GM12878 (cell line): ENCODE measurements at regions not wholly inside any gene's neighbourhood (a gene's known extent, or its start where the extent isn't known, plus 50 kb on each side); places are given as distances from the start of the nearest gene placed in this dataset.

Experiments
- ATAC-seq: fragments of 200-7000 bp; cut with Tn5 transposase; 3 replicates; pipeline ENCODE4 v1.9.1; 2020; ENCODE audit warnings: mild to moderate bottlenecking, moderate library complexity
- BruUV-seq: library from RNA; stranded (reverse); fragments of 400-500 nt; replicated peaks from 2 replicates; lab custom pipeline; 2021; lab: Mats Ljungman, UMichigan
- CTCF ChIA-PET: fragments of 300-600 bp; sonication (Branson Sonifier 250); formaldehyde crosslinking; extraction: SDS; loops from one replicate; lab custom pipeline; 2021; ENCODE audit warnings: inconsistent platforms; lab: Yijun Ruan, JAX
- POLR2A ChIA-PET: fragments of 350-600 bp; formaldehyde crosslinking; extraction: SDS; loops from one replicate; lab custom pipeline; 2021; ENCODE audit warnings: inconsistent platforms; lab: Charles Lee
- RAD21 ChIA-PET: fragments of 300-600 bp; sonication (Branson Sonifier 250); formaldehyde crosslinking; loops from one replicate; lab custom pipeline; 2023; ENCODE audit warnings: antibody characterized with exemption; ENCODE audit not compliant: unreplicated experiment; lab: Charles Lee
- SMC1A ChIA-PET: fragments of 300-600 bp; sonication (Branson Sonifier 250); formaldehyde crosslinking; loops from one replicate; lab custom pipeline; 2023; ENCODE audit not compliant: unreplicated experiment, uncharacterized antibody; lab: Charles Lee
- DNase-seq: peaks from one replicate; pipeline ENCODE4 v3.0.0-alpha.2; 2011; ENCODE audit warnings: low read depth, low spot score
- FAIRE-seq: peaks from 3 replicates; lab custom pipeline; 2011; peaks lifted over from hg19 to GRCh38; lab: Jason Lieb, UNC
- H2AFZ ChIP-seq: 2 replicates; pipeline ENCODE4 v1.6.0; 2011; ENCODE audit warnings: low read depth, low read length, control low read depth; ENCODE audit not compliant: control insufficient read depth
- H3K27ac ChIP-seq: 2 replicates; pipeline ENCODE4 v1.5.1; 2011; ENCODE audit warnings: control low read depth; ENCODE audit not compliant: control insufficient read depth, insufficient read depth
- H3K27me3 ChIP-seq, 2 experiments: replicated peaks in 1 of 2; 2 replicates each; pipeline versions ENCODE4 v1.6.0 to v1.6.1; 2011; ENCODE audit warnings: low read length in 1 of 2; ENCODE audit not compliant: control insufficient read depth in 2 of 2, insufficient read depth in 2 of 2
- H3K36me3 ChIP-seq, 2 experiments: 2 replicates each; pipeline ENCODE4 v1.5.1; 2011; ENCODE audit warnings: low read length in 1 of 2; ENCODE audit not compliant: control insufficient read depth in 2 of 2, insufficient read depth in 2 of 2
- H3K4me1 ChIP-seq: 2 replicates; pipeline ENCODE4 v1.6.1; 2011; ENCODE audit warnings: mild to moderate bottlenecking, low read length, moderate library complexity, mixed read lengths; ENCODE audit not compliant: control insufficient read depth, insufficient read depth
- H3K4me2 ChIP-seq: 2 replicates; pipeline ENCODE4 v1.6.0; 2011; ENCODE audit warnings: control low read depth; ENCODE audit not compliant: control insufficient read depth, insufficient read depth
- H3K4me3 ChIP-seq: fragments of 200-600 bp; sonication (generic); 2 replicates; pipeline ENCODE4 v1.5.1; 2016
- H3K79me2 ChIP-seq: 2 replicates; pipeline ENCODE4 v1.6.0; 2011; ENCODE audit warnings: low read length; ENCODE audit not compliant: control insufficient read depth, insufficient read depth
- H3K9ac ChIP-seq: 2 replicates; pipeline ENCODE4 v1.8.0; 2011; ENCODE audit warnings: low read length, control low read depth, mixed read lengths; ENCODE audit not compliant: control insufficient read depth, insufficient read depth
- H3K9me3 ChIP-seq: replicated peaks from 3 replicates; pipeline ENCODE4 v1.5.1; 2011; ENCODE audit warnings: mild to moderate bottlenecking, low read length; ENCODE audit not compliant: control insufficient read depth, insufficient read depth
- H4K20me1 ChIP-seq: 2 replicates; pipeline ENCODE4 v1.6.0; 2011; ENCODE audit not compliant: control insufficient read depth, insufficient read depth
- ATF7 ChIP-seq: fragments of 450-650 bp; IDR thresholded peaks from 2 replicates; pipeline ENCODE4 v1.6.1; 2016; ENCODE audit warnings: low read depth, mild to moderate bottlenecking
- CHD1 ChIP-seq: IDR thresholded peaks from 2 replicates; pipeline ENCODE4 v1.6.1; 2012; ENCODE audit warnings: low read depth, low read length, improper control_type of control experiment
- HDGF ChIP-seq: fragments of 450-650 bp; IDR thresholded peaks from 2 replicates; pipeline ENCODE4 v1.6.1; 2016; ENCODE audit warnings: antibody characterized with exemption
- NFIC ChIP-seq: IDR thresholded peaks from 2 replicates; pipeline ENCODE4 v1.6.1; 2012; ENCODE audit warnings: low read depth, mild to moderate bottlenecking, inconsistent platforms, low read length, moderate library complexity
- NFXL1 ChIP-seq: fragments of 450-650 bp; IDR thresholded peaks from 2 replicates; pipeline ENCODE4 v1.6.1; 2017; ENCODE audit warnings: antibody characterized with exemption, mild to moderate bottlenecking, borderline replicate concordance
- PKNOX1 ChIP-seq: fragments of 450-650 bp; IDR thresholded peaks from 2 replicates; pipeline ENCODE4 v1.6.1; 2016; ENCODE audit warnings: mild to moderate bottlenecking
- PML ChIP-seq: IDR thresholded peaks from 2 replicates; pipeline ENCODE4 v1.6.1; 2012; ENCODE audit warnings: low read length, inconsistent platforms
- SP1 ChIP-seq: IDR thresholded peaks from one replicate; pipeline ENCODE4 v1.6.1; 2011; ENCODE audit warnings: low read depth, low read length
- WGBS: methylation state at CpG from one replicate; pipeline ENCODE4 v1.1.6; 2016; ENCODE audit warnings: low lambda C conversion rate; ENCODE audit not compliant: insufficient replicate concordance, insufficient coverage; ENCODE audit errors: missing lambda C conversion rate; 5-methylcytosine and 5-hydroxymethylcytosine counted together
- in situ Hi-C: fragments of 300-500 bp; cut with MboI; formaldehyde crosslinking; loops from 9 replicates; pipeline ENCODE4 v1.14.3; 2018; ENCODE audit warnings: mixed read lengths
- intact Hi-C: fragments of 100-400 bp; cut with micrococcal nuclease; formaldehyde crosslinking; loops from one replicate; pipeline ENCODE4 v1.14.2; 2022; ENCODE audit not compliant: unreplicated experiment

GRCh38 chr12:68392376-68392775, 60.2 kb upstream of the MDM1 start:
- CTCF ChIA-PET = interaction anchor here (1.0 to 2.2 kb wide), 7 partner anchors 10 to 437 kb away, joined by 3 to 9 read pairs (median 4); no protein-coding TSS in a partner anchor
- no peaks in the 10 kb centered on the region for H4K20me1 ChIP-seq
- H3K79me2 ChIP-seq = no peaks in the 10 kb centered on the region
- no peak overlapping the region for H3K9ac ChIP-seq
- H2AFZ ChIP-seq = no peak overlapping the region
- POLR2A ChIA-PET = interaction anchor here (0.5 to 1.2 kb wide), 5 partner anchors 11 to 176 kb away, joined by 3 to 8 read pairs (median 4); no protein-coding TSS in a partner anchor
- H3K27ac ChIP-seq = no peak overlapping the region
- FAIRE-seq (no peak), DNase-seq (no peak), ATAC-seq (no peak)
- BruUV-seq = no TSS peak
- H3K4me2 ChIP-seq = no peak overlapping the region
- H3K27me3 ChIP-seq = no peaks in the 10 kb centered on the region
- TF ChIP-seq NFXL1 (no peak), SP1 (no peak), HDGF (no peak)
- RAD21 ChIA-PET = interaction anchor here (0.9 to 2.9 kb wide), 5 partner anchors 14 to 33 kb away, joined by 3 to 9 read pairs (median 4); no protein-coding TSS in a partner anchor
- SMC1A ChIA-PET = interaction anchor here (0.6 to 8.0 kb wide), 15 partner anchors 11 to 314 kb away, joined by 3 to 97 read pairs (median 4); no protein-coding TSS in a partner anchor
- H3K4me1 ChIP-seq = no peaks in the 10 kb centered on the region
- in situ Hi-C loops (no loop called here), intact Hi-C loops (no loop called here)
- peaks cover 7% of the 10 kb centered on the region; the same call in 2 of the 3 replicates for H3K9me3 ChIP-seq
- no peaks in the 10 kb centered on the region; a peak in 1 of 4 replicates for H3K36me3 ChIP-seq
- no peak overlapping the region for H3K4me3 ChIP-seq

DNA sequence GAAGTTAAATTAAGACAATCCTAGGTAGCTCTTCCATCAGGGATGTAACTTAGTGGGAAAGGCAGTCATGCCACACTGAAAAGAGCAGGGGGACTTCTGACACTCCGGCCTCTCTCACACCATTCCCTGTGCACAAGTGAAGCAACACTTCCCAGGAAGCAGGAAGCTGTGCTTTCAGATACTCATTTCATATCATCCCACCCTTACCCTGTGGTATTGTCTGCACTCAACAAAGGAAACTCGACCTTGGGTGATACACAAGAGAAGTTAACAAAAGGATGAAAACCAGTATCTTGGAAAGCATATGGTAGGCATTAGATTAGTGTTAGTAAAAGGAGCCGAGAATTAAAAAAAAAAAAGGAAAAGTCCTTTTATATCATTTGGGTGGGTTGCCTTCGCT, 61.3 kb upstream of the MDM1 start:
- no peaks in the 10 kb centered on the region for H4K20me1 ChIP-seq
- H3K4me2 ChIP-seq = no peak overlapping the region
- intact Hi-C loops (no loop called here), in situ Hi-C loops (no loop called here)
- RAD21 ChIA-PET = interaction anchor here (1.0 to 2.9 kb wide), 3 partner anchors 15 to 34 kb away, joined by 3 to 9 read pairs (median 5); no protein-coding TSS in a partner anchor
- peaks cover 7% of the 10 kb centered on the region; the same call in 2 of the 3 replicates for H3K9me3 ChIP-seq
- SMC1A ChIA-PET = interaction anchor here (0.6 to 8.0 kb wide), 9 partner anchors 10 to 168 kb away, joined by 3 to 97 read pairs (median 5); no protein-coding TSS in a partner anchor
- no TSS peak for BruUV-seq
- no peak for FAIRE-seq
- TF ChIP-seq NFIC (no peak), PKNOX1 (no peak), PML (no peak), CHD1 (no peak), ATF7 (no peak)
- H3K4me1 ChIP-seq = no peaks in the 10 kb centered on the region
- DNase-seq = no peak
- WGBS = 54% methylated on average over 4 of the region's 4 CpGs
- H3K9ac ChIP-seq = no peak overlapping the region
- no peak overlapping the region for H3K4me3 ChIP-seq
- H3K36me3 ChIP-seq = no peaks in the 10 kb centered on the region; a peak in 1 of 4 replicates
- H3K27me3 ChIP-seq = no peaks in the 10 kb centered on the region
- ATAC-seq = no peak
- POLR2A ChIA-PET = interaction anchor here (0.6 to 1.2 kb wide), 4 partner anchors 11 to 394 kb away, joined by 3 to 5 read pairs (median 4); no protein-coding TSS in a partner anchor
- no peak overlapping the region for H2AFZ ChIP-seq
- no peak overlapping the region for H3K27ac ChIP-seq
- no peaks in the 10 kb centered on the region for H3K79me2 ChIP-seq
- CTCF ChIA-PET = interaction anchor here (0.7 to 1.4 kb wide), 4 partner anchors 9 to 436 kb away, joined by 3 to 7 read pairs (median 4); no protein-coding TSS in a partner anchor
